Activated B cell treated with CpG ODN at 0.5 μM for 24 hours (primary cell): ENCODE measurements at regions not wholly inside any gene's neighbourhood (a gene's known extent, or its start where the extent isn't known, plus 50 kb on each side); places are given as distances from the start of the nearest gene placed in this dataset.

ENCODE experiments used
- ATAC-seq: fragments of 200-7000 bp; cut with Tn5 transposase; one replicate; pipeline ENCODE4 v1.10.0; 2021; ENCODE audit warnings: low read depth, mild to moderate bottlenecking, moderate library complexity
- CTCF ChIA-PET: fragments of 350-600 bp; sonication (Branson Sonifier 250); formaldehyde crosslinking; loops from one replicate; lab custom pipeline; 2021; ENCODE audit warnings: antibody characterized with exemption; lab: Charles Lee
- POLR2A ChIA-PET: fragments of 350-600 bp; sonication (Branson Sonifier 250); formaldehyde crosslinking; loops from one replicate; lab custom pipeline; 2021; ENCODE audit warnings: antibody characterized with exemption; lab: Charles Lee
- DNase-seq: peaks from one replicate; pipeline ENCODE4 v3.0.0; 2022
- H3K27ac Mint-ChIP-seq: one replicate; pipeline ENCODE4 v1.8.0; 2020; ENCODE audit warnings: mixed read lengths
- H3K27me3 Mint-ChIP-seq: one replicate; pipeline ENCODE4 v1.8.0; 2021; ENCODE audit warnings: mixed read lengths
- H3K36me3 Mint-ChIP-seq: one replicate; pipeline ENCODE4 v1.8.0; 2021; ENCODE audit warnings: low read depth, mixed read lengths
- H3K4me1 Mint-ChIP-seq: one replicate; pipeline ENCODE4 v1.8.0; 2021; ENCODE audit warnings: mixed read lengths
- H3K4me3 Mint-ChIP-seq: one replicate; pipeline ENCODE4 v1.8.0; 2020; ENCODE audit warnings: mild to moderate bottlenecking, mixed read lengths
- H3K9me3 Mint-ChIP-seq: one replicate; pipeline ENCODE4 v1.8.0; 2020; ENCODE audit warnings: mixed read lengths
- CTCF ChIP-seq: fragments of 200-600 bp; IDR thresholded peaks from one replicate; pipeline ENCODE4 v1.8.0; 2022; ENCODE audit warnings: antibody characterized with exemption, mild to moderate bottlenecking
- intact Hi-C: fragments of 100-400 bp; cut with micrococcal nuclease; formaldehyde crosslinking; loops from one replicate; pipeline ENCODE4 v1.15.1; 2024

GRCh38 chr12:91613223-91613779, 430.7 kb upstream of the DCN start:
- ATAC-seq (no peak), DNase-seq (no peak)
- CTCF ChIA-PET, result no interaction called here
- H3K4me1 Mint-ChIP-seq, result no peaks in the 10 kb centered on the region
- H3K27me3 Mint-ChIP-seq, result peaks cover 11% of the 10 kb centered on the region
- H3K36me3 Mint-ChIP-seq, result no peaks in the 10 kb centered on the region
- H3K9me3 Mint-ChIP-seq, result no peaks in the 10 kb centered on the region
- POLR2A ChIA-PET, result no interaction called here
- TF ChIP-seq CTCF, result no peak
- H3K27ac Mint-ChIP-seq, result no peak overlapping the region
- intact Hi-C loops, result no loop called here
- H3K4me3 Mint-ChIP-seq, result no peak overlapping the region

DNA sequence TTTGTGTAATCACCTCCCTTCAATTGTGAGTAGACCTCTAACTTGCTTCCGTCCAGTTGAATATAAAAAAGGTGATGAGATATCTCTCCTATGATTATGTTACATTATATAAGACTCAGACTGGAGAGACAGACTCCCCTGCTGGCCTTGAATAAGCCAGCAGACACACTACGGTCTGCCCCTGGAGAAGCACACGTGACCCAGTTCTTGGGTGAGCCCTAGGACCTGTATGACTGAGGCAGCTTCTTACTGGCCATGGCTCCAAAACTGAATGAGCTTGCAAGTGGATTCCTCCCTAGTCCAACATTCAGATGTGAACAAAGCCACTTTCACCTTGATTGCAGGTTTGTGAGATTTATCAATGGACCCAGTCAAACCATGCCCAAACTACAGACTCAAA, 427.9 kb upstream of the DCN start:
- no peaks in the 10 kb centered on the region for H3K4me1 Mint-ChIP-seq
- DNase-seq, result no peak
- ATAC-seq, result no peak
- intact Hi-C loops, result no loop called here
- no peak overlapping the region for H3K27ac Mint-ChIP-seq
- peaks cover 8% of the 10 kb centered on the region for H3K27me3 Mint-ChIP-seq
- POLR2A ChIA-PET, result no interaction called here
- H3K9me3 Mint-ChIP-seq, result no peaks in the 10 kb centered on the region
- H3K36me3 Mint-ChIP-seq, result no peaks in the 10 kb centered on the region
- H3K4me3 Mint-ChIP-seq, result no peak overlapping the region
- no peak for TF ChIP-seq CTCF
- CTCF ChIA-PET, result no interaction called here

GRCh38 chr12:91609283-91609682, 426.7 kb upstream of the DCN start:
- ATAC-seq (no peak), DNase-seq (no peak)
- Mint-ChIP-seq H3K27ac (no peak overlapping the region), H3K27me3 (peaks cover 10% of the 10 kb centered on the region), H3K36me3 (no peaks in the 10 kb centered on the region), H3K4me3 (no peak overlapping the region), H3K9me3 (no peaks in the 10 kb centered on the region), H3K4me1 (no peaks in the 10 kb centered on the region)
- TF ChIP-seq CTCF, result no peak
- POLR2A ChIA-PET, result no interaction called here
- intact Hi-C loops, result no loop called here
- CTCF ChIA-PET, result no interaction called here

GRCh38 chr12:91608542-91608941, 425.9 kb upstream of the DCN start:
- no peak for TF ChIP-seq CTCF
- DNase-seq (no peak), ATAC-seq (no peak)
- no peaks in the 10 kb centered on the region for H3K36me3 Mint-ChIP-seq
- POLR2A ChIA-PET, result no interaction called here
- H3K27me3 Mint-ChIP-seq, result peaks cover 8% of the 10 kb centered on the region
- H3K4me1 Mint-ChIP-seq, result no peaks in the 10 kb centered on the region
- intact Hi-C loops, result no loop called here
- no peaks in the 10 kb centered on the region for H3K9me3 Mint-ChIP-seq
- CTCF ChIA-PET, result no interaction called here
- H3K4me3 Mint-ChIP-seq, result no peak overlapping the region
- no peak overlapping the region for H3K27ac Mint-ChIP-seq

GRCh38 chr12:91606662-91607377, 424.2 kb upstream of the DCN start:
- Mint-ChIP-seq H3K4me3 (no peak overlapping the region), H3K4me1 (no peaks in the 10 kb centered on the region), H3K27ac (no peak overlapping the region), H3K36me3 (no peaks in the 10 kb centered on the region), H3K9me3 (no peaks in the 10 kb centered on the region), H3K27me3 (peaks cover 8% of the 10 kb centered on the region)
- ATAC-seq, result no peak
- no peak for TF ChIP-seq CTCF
- no peak for DNase-seq
- intact Hi-C loops, result no loop called here
- CTCF ChIA-PET, result no interaction called here
- POLR2A ChIA-PET, result no interaction called here
